Kidney (tissue), 13 donors: ENCODE measurements at regions not wholly inside any gene's neighbourhood (a gene's known extent, or its start where the extent isn't known, plus 50 kb on each side); places are given as distances from the start of the nearest gene placed in this dataset.

ENCODE experiments used
- DNase-seq, 5 donors: peaks; one replicate each; pipeline ENCODE4 v3.0.0-alpha.2; 2013 to 2020
- FAIRE-seq: peaks from 2 replicates; lab custom pipeline; 2012; peaks lifted over from hg19 to GRCh38; lab: Jason Lieb, UNC
- H3K27ac ChIP-seq, 2 donors: one replicate each; pipeline ENCODE4 v1.7.0; 2013; ENCODE audit warnings: low read depth in 2 of 2, low read length in 2 of 2, inconsistent platforms in 1 of 2
- H3K27me3 ChIP-seq: one replicate; pipeline ENCODE4 v1.7.1; 2013; ENCODE audit warnings: low read length, inconsistent platforms; ENCODE audit not compliant: control insufficient read depth, insufficient read depth
- H3K36me3 ChIP-seq, 3 donors: one replicate each; pipeline versions ENCODE4 v1.7.0 to v1.7.1; 2013; ENCODE audit warnings: low read length in 3 of 3, control low read depth in 1 of 3, inconsistent platforms in 1 of 3; ENCODE audit not compliant: insufficient read depth in 3 of 3, control insufficient read depth in 2 of 3
- H3K4me1 ChIP-seq, 3 donors: one replicate each; pipeline versions ENCODE4 v1.7.0 to v1.7.1; 2013; ENCODE audit warnings: low read length in 3 of 3, inconsistent platforms in 1 of 3, low read depth in 1 of 3; ENCODE audit not compliant: control insufficient read depth in 2 of 3, insufficient read depth in 2 of 3
- H3K4me3 ChIP-seq, 3 donors: one replicate each; pipeline versions ENCODE4 v1.7.0 to v1.8.1; 2013; ENCODE audit warnings: low read length in 3 of 3, control low read depth in 1 of 3, inconsistent platforms in 1 of 3
- H3K9ac ChIP-seq, 3 donors: one replicate each; pipeline versions ENCODE4 v1.7.0 to v1.7.1; 2013; ENCODE audit warnings: low read length in 3 of 3, control low read depth in 1 of 3, inconsistent platforms in 1 of 3
- H3K9me3 ChIP-seq, 3 donors: one replicate each; pipeline versions ENCODE4 v1.7.0 to v1.7.1; 2013; ENCODE audit warnings: low read length in 3 of 3, control low read depth in 1 of 3, inconsistent platforms in 1 of 3; ENCODE audit not compliant: control insufficient read depth in 2 of 3, insufficient read depth in 1 of 3
- intact Hi-C: fragments of 100-400 bp; cut with DNase I; formaldehyde crosslinking; loops from one replicate; pipeline ENCODE4 v1.11.1; 2022
- TF ChIP-seq, protein P1 (sequence below): IDR thresholded peaks from 3 replicates; pipeline ENCODE4 v1.5.1; 2012; ENCODE audit warnings: mild to moderate bottlenecking, moderate library complexity, borderline replicate concordance; ENCODE audit not compliant: insufficient read depth; ENCODE audit errors: extremely low read depth
- donor health status: control.
- donor health status: control.
- donor health status: control.
- donor health status: control.
- donor health status: control.
- donor health status: DM: yes; HTN: yes; CAD: no.
- donor health status: Normal renal cell carcinoma (clear cell type).

DNA sequence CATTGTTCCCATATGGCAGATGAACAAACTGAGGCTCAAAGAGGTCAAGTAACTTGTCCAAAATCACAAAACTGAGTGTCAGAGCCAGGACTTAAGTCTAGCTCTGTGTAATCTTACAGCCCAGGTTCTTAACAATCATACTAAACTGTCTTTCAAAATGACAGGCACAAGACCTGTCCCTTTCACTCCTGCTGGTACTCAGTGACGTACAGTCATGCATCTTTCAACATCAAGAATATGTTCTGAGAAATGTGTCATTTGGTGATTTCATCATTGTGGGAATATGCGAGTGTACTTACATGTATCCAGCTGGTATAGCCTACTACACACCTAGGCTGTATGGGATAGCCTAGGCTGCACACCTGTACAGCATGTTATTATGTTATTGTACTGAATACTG lies 646.8 kb upstream of the WWC1 start:
- TF ChIP-seq, protein P1, sequence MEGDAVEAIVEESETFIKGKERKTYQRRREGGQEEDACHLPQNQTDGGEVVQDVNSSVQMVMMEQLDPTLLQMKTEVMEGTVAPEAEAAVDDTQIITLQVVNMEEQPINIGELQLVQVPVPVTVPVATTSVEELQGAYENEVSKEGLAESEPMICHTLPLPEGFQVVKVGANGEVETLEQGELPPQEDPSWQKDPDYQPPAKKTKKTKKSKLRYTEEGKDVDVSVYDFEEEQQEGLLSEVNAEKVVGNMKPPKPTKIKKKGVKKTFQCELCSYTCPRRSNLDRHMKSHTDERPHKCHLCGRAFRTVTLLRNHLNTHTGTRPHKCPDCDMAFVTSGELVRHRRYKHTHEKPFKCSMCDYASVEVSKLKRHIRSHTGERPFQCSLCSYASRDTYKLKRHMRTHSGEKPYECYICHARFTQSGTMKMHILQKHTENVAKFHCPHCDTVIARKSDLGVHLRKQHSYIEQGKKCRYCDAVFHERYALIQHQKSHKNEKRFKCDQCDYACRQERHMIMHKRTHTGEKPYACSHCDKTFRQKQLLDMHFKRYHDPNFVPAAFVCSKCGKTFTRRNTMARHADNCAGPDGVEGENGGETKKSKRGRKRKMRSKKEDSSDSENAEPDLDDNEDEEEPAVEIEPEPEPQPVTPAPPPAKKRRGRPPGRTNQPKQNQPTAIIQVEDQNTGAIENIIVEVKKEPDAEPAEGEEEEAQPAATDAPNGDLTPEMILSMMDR, result no peak
- FAIRE-seq (no peak), DNase-seq (no peak)

GRCh38 chr5:167649471-167649870 lies 642.0 kb upstream of the WWC1 start:
- TF ChIP-seq, protein P1, result no peak
- Histone ChIP-seq H3K36me3 (no peaks in the 10 kb centered on the region), H3K27ac (no peak overlapping the region), H3K27me3 (no peaks in the 10 kb centered on the region), H3K9ac (no peak overlapping the region), H3K4me3 (no peak overlapping the region), H3K4me1 (no peaks in the 10 kb centered on the region), H3K9me3 (no peaks in the 10 kb centered on the region)
- FAIRE-seq (no peak), DNase-seq (no peak)
- intact Hi-C loops, result no loop called here

More for the DNA sequence above, 646.8 kb upstream of the WWC1 start:
- H3K36me3 ChIP-seq, result no peaks in the 10 kb centered on the region
- intact Hi-C loops, result no loop called here
- H3K9ac ChIP-seq, result no peak overlapping the region
- H3K4me1 ChIP-seq, result no peaks in the 10 kb centered on the region
- no peaks in the 10 kb centered on the region for H3K27me3 ChIP-seq
- no peaks in the 10 kb centered on the region for H3K9me3 ChIP-seq
- no peak overlapping the region for H3K27ac ChIP-seq
- H3K4me3 ChIP-seq, result no peak overlapping the region

- H3K27me3 ChIP-seq, result no peaks in the 10 kb centered on the region
- intact Hi-C loops, result no loop called here
- H3K36me3 ChIP-seq, result no peaks in the 10 kb centered on the region
- no peak overlapping the region for H3K4me3 ChIP-seq
- H3K9me3 ChIP-seq, result no peaks in the 10 kb centered on the region
- TF ChIP-seq, protein P1, result no peak
- H3K9ac ChIP-seq, result no peak overlapping the region
- DNase-seq (no peak), FAIRE-seq (no peak)
- H3K4me1 ChIP-seq, result no peaks in the 10 kb centered on the region
- H3K27ac ChIP-seq, result no peak overlapping the region
These were observed 638.8 kb upstream of the WWC1 start for GRCh38 chr5:167652690-167653089.

- intact Hi-C loops, result no loop called here
- Histone ChIP-seq H3K4me1 (no peaks in the 10 kb centered on the region), H3K36me3 (no peaks in the 10 kb centered on the region), H3K9me3 (no peaks in the 10 kb centered on the region), H3K9ac (no peak overlapping the region), H3K27me3 (no peaks in the 10 kb centered on the region), H3K27ac (no peak overlapping the region), H3K4me3 (no peak overlapping the region)
- TF ChIP-seq, protein P1, result no peak
- DNase-seq, result no peak
- FAIRE-seq, result no peak
These were observed 637.8 kb upstream of the WWC1 start for GRCh38 chr5:167653645-167654106.
